ENCODE measurements at regions not wholly inside any gene's neighbourhood (a gene's known extent, or its start where the extent isn't known, plus 50 kb on each side); places are given as distances from the start of the nearest gene placed in this dataset.

DNA sequence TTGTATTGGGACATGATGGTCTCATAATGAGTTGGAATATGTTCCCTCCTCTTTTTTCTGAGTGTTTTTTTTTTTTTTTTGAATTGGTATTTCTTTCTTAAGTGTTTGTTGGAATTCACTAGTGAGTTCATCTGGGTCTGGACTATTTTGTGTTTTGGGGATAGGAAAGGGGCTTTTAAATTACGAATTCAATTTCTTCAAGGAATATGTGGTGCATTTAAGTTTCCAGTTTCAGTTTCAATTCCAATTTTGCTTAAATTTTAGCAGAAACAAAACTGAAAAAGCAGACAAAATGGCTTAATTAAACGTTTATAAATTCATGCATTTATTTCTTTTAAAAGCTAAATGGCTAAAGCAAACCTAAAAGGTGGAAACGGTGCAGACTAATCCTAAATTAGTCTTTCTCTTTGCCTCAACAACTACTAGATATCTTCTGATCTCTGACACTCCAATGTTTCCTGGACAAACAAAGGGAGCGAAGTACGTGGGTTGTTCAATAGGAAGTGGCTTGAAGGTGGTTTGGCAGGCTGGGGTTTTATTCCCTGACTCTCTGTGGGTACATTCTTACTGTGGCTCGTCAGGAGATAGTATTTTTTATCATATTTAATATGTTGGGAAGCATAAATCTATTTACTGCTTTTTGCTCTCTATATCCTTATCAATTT lies 50.0 kb upstream of the CORO2B start:
- TF ChIP-seq PHF8 (conservative IDR thresholded peaks at IDR 0.05; ENCODE audit: low read depth, low read length): no peak
- TF ChIP-seq, protein P1, sequence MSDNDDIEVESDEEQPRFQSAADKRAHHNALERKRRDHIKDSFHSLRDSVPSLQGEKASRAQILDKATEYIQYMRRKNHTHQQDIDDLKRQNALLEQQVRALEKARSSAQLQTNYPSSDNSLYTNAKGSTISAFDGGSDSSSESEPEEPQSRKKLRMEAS (IDR thresholded peaks at IDR 0.05): no peak
- TF ChIP-seq EZH2 (IDR thresholded peaks at IDR 0.05; ENCODE audit: low read depth, low read length, severe bottlenecking): no peak
